ENCODE measurements at regions not wholly inside any gene's neighbourhood (a gene's known extent, or its start where the extent isn't known, plus 50 kb on each side); places are given as distances from the start of the nearest gene placed in this dataset.

DNA sequence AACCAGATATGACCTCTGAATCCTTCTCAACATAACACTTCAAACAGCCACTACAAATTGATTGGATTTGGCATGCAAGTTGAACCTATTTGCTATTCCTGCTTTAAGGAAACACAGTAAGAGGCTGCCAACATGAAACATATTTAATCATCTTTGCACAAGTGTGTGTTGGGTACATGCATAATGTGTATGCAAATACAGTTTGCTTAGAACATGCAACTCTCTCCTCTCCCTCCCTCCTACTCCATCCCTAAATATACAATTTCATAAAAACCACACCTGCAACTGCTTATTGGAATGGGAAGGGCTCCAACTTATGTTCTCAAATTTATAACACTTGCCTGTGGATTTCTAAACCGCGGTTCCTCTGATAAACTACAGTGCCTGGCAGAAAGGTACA lies 71.5 kb downstream of the CD83 start:
- no peak for TF ChIP-seq POLR2AphosphoS5 (IDR thresholded peaks at IDR 0.05; ENCODE audit: low read depth)
- TF ChIP-seq, protein P1, sequence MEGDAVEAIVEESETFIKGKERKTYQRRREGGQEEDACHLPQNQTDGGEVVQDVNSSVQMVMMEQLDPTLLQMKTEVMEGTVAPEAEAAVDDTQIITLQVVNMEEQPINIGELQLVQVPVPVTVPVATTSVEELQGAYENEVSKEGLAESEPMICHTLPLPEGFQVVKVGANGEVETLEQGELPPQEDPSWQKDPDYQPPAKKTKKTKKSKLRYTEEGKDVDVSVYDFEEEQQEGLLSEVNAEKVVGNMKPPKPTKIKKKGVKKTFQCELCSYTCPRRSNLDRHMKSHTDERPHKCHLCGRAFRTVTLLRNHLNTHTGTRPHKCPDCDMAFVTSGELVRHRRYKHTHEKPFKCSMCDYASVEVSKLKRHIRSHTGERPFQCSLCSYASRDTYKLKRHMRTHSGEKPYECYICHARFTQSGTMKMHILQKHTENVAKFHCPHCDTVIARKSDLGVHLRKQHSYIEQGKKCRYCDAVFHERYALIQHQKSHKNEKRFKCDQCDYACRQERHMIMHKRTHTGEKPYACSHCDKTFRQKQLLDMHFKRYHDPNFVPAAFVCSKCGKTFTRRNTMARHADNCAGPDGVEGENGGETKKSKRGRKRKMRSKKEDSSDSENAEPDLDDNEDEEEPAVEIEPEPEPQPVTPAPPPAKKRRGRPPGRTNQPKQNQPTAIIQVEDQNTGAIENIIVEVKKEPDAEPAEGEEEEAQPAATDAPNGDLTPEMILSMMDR (IDR thresholded peaks at IDR 0.05; ENCODE audit: insufficient read depth, low read length) = no peak
- TF ChIP-seq, protein P2, sequence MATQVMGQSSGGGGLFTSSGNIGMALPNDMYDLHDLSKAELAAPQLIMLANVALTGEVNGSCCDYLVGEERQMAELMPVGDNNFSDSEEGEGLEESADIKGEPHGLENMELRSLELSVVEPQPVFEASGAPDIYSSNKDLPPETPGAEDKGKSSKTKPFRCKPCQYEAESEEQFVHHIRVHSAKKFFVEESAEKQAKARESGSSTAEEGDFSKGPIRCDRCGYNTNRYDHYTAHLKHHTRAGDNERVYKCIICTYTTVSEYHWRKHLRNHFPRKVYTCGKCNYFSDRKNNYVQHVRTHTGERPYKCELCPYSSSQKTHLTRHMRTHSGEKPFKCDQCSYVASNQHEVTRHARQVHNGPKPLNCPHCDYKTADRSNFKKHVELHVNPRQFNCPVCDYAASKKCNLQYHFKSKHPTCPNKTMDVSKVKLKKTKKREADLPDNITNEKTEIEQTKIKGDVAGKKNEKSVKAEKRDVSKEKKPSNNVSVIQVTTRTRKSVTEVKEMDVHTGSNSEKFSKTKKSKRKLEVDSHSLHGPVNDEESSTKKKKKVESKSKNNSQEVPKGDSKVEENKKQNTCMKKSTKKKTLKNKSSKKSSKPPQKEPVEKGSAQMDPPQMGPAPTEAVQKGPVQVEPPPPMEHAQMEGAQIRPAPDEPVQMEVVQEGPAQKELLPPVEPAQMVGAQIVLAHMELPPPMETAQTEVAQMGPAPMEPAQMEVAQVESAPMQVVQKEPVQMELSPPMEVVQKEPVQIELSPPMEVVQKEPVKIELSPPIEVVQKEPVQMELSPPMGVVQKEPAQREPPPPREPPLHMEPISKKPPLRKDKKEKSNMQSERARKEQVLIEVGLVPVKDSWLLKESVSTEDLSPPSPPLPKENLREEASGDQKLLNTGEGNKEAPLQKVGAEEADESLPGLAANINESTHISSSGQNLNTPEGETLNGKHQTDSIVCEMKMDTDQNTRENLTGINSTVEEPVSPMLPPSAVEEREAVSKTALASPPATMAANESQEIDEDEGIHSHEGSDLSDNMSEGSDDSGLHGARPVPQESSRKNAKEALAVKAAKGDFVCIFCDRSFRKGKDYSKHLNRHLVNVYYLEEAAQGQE (IDR thresholded peaks at IDR 0.05; ENCODE audit: insufficient replicate concordance, low read depth) = no peak

All from HL-60 (cell line).